H1 (cell line): ENCODE measurements at regions not wholly inside any gene's neighbourhood (a gene's known extent, or its start where the extent isn't known, plus 50 kb on each side); places are given as distances from the start of the nearest gene placed in this dataset.

Experiments
- CTCF ChIA-PET: fragments of 300-600 bp; sonication (Branson Sonifier 250); formaldehyde crosslinking; loops from one replicate; lab custom pipeline; 2021; ENCODE audit not compliant: partially characterized antibody; lab: Charles Lee
- POLR2A ChIA-PET: fragments of 300-600 bp; sonication (Branson Sonifier 250); formaldehyde crosslinking; loops from one replicate; lab custom pipeline; 2021; ENCODE audit warnings: inconsistent platforms; ENCODE audit not compliant: partially characterized antibody; lab: Charles Lee
- DNase-seq, 2 experiments: peaks; one replicate each; pipeline versions ENCODE4 v3.0.0 to v3.0.0-alpha.2; 2010 to 2022; ENCODE audit warnings: low spot score in 2 of 2, low read depth in 1 of 2, mixed read lengths in 1 of 2
- FAIRE-seq: peaks from 2 replicates; lab custom pipeline; 2011; peaks lifted over from hg19 to GRCh38; lab: Jason Lieb, UNC
- H2AFZ ChIP-seq: 2 replicates; pipeline ENCODE4 v1.8.1; 2012; ENCODE audit warnings: low read length, inconsistent platforms
- H2AK5ac ChIP-seq: 2 replicates; pipeline ENCODE4 v1.6.1; 2013; ENCODE audit warnings: low read depth, low read length
- H2BK120ac ChIP-seq: replicated peaks from 2 replicates; pipeline ENCODE3; 2013; ENCODE audit warnings: low read depth, low read length, inconsistent platforms
- H2BK12ac ChIP-seq: 2 replicates; pipeline ENCODE4 v1.6.1; 2013; ENCODE audit warnings: low read depth, low read length
- H2BK15ac ChIP-seq: 2 replicates; pipeline ENCODE4 v1.6.1; 2013; ENCODE audit warnings: low read length
- H2BK20ac ChIP-seq: 2 replicates; pipeline ENCODE4 v1.6.1; 2013; ENCODE audit warnings: low read length
- H2BK5ac ChIP-seq: 2 replicates; pipeline ENCODE4 v1.6.1; 2013; ENCODE audit warnings: low read depth, low read length
- H3K14ac ChIP-seq: 2 replicates; pipeline ENCODE4 v1.6.1; 2013; ENCODE audit warnings: inconsistent platforms; ENCODE audit not compliant: insufficient read length
- H3K18ac ChIP-seq: 2 replicates; pipeline ENCODE4 v1.6.1; 2013; ENCODE audit warnings: low read length; ENCODE audit errors: extremely low read depth
- H3K23ac ChIP-seq: 2 replicates; pipeline ENCODE4 v1.6.1; 2013; ENCODE audit warnings: inconsistent platforms; ENCODE audit not compliant: insufficient read length
- H3K23me2 ChIP-seq: 2 replicates; pipeline ENCODE4 v1.6.1; 2013; ENCODE audit warnings: low read depth, low read length
- H3K27ac ChIP-seq: 2 replicates; pipeline ENCODE4 v1.6.1; 2011; ENCODE audit warnings: low read depth, low read length, inconsistent platforms
- H3K27me3 ChIP-seq, 4 experiments: replicated peaks in 1 of 4; 1 replicate in 1 of 4; 2 replicates in 3 of 4; pipeline versions ENCODE4 v1.6.1 to v1.8.1; 2011 to 2013; ENCODE audit warnings: low read length in 3 of 4, mild to moderate bottlenecking in 3 of 4, inconsistent platforms in 2 of 4, mixed read lengths in 2 of 4, moderate library complexity in 1 of 4; ENCODE audit not compliant: control insufficient read depth in 3 of 4, insufficient read depth in 3 of 4; ENCODE audit errors: extremely low read depth in 1 of 4
- H3K36me3 ChIP-seq, 4 experiments: 2 replicates each; pipeline versions ENCODE4 v1.6.1 to v1.8.1; 2011 to 2013; ENCODE audit warnings: mild to moderate bottlenecking in 4 of 4, low read length in 3 of 4, moderate library complexity in 2 of 4, control low read depth in 1 of 4, inconsistent platforms in 1 of 4; ENCODE audit not compliant: insufficient read depth in 4 of 4, control insufficient read depth in 2 of 4
- H3K4ac ChIP-seq: replicated peaks from 2 replicates; pipeline ENCODE3; 2013; ENCODE audit warnings: low read length, low read depth, mixed read lengths, inconsistent platforms; ENCODE audit not compliant: insufficient read length
- H3K4me1 ChIP-seq, 4 experiments: replicated peaks in 1 of 4; 1 replicate in 1 of 4; 2 replicates in 3 of 4; pipeline versions ENCODE4 v1.6.1 to v1.8.1; 2011 to 2013; ENCODE audit warnings: low read length in 3 of 4, inconsistent platforms in 2 of 4, mixed read lengths in 1 of 4; ENCODE audit not compliant: insufficient read depth in 4 of 4, control insufficient read depth in 3 of 4
- H3K4me2 ChIP-seq, 2 experiments: 2 replicates each; pipeline versions ENCODE4 v1.6.1 to v1.8.1; 2011 to 2013; ENCODE audit warnings: low read depth in 2 of 2, low read length in 2 of 2, control low read depth in 1 of 2, inconsistent platforms in 1 of 2, mild to moderate bottlenecking in 1 of 2; ENCODE audit not compliant: insufficient read depth in 1 of 2
- H3K4me3 ChIP-seq, 4 experiments: fragments of 200-600, 300-600 bp in 1 of 4; sonication (generic), shearing (Covaris generic), sonication (Bioruptor Twin) in 1 of 4; 2 replicates each; pipeline versions ENCODE4 v1.5.1 to v1.8.1; 2011 to 2016; ENCODE audit warnings: low read length in 4 of 4, low read depth in 3 of 4, control low read depth in 2 of 4, inconsistent platforms in 2 of 4, mild to moderate bottlenecking in 2 of 4, mixed read lengths in 1 of 4, moderate library complexity in 1 of 4; ENCODE audit not compliant: insufficient read depth in 2 of 4; ENCODE audit errors: extremely low read depth in 1 of 4
- H3K56ac ChIP-seq: replicated peaks from 2 replicates; pipeline ENCODE3; 2013; ENCODE audit warnings: low read depth, mild to moderate bottlenecking, mixed read lengths, low read length, inconsistent platforms; ENCODE audit not compliant: insufficient read length
- H3K79me1 ChIP-seq: 2 replicates; pipeline ENCODE4 v1.6.1; 2013; ENCODE audit warnings: low read depth, low read length, control low read depth
- H3K79me2 ChIP-seq, 2 experiments: 2 replicates each; pipeline versions ENCODE4 v1.6.1 to v1.8.1; 2012 to 2013; ENCODE audit warnings: low read length in 2 of 2, mild to moderate bottlenecking in 2 of 2, inconsistent platforms in 1 of 2; ENCODE audit not compliant: insufficient read depth in 2 of 2, control insufficient read depth in 1 of 2
- H3K9ac ChIP-seq, 4 experiments: replicated peaks in 1 of 4; 1 replicate in 1 of 4; 2 replicates in 3 of 4; pipeline versions ENCODE4 v1.6.1 to v1.8.1; 2011 to 2013; ENCODE audit warnings: low read depth in 3 of 4, low read length in 3 of 4, control low read depth in 2 of 4, mild to moderate bottlenecking in 2 of 4, moderate library complexity in 2 of 4, inconsistent platforms in 1 of 4; ENCODE audit errors: extremely low read depth in 1 of 4
- H3K9me3 ChIP-seq, 2 experiments: 2 replicates each; pipeline versions ENCODE4 v1.6.1 to v1.8.1; 2012 to 2013; ENCODE audit warnings: mild to moderate bottlenecking in 2 of 2, moderate library complexity in 2 of 2, control low read depth in 1 of 2, inconsistent platforms in 1 of 2, low read depth in 1 of 2, low read length in 1 of 2, mixed read lengths in 1 of 2; ENCODE audit not compliant: insufficient read depth in 2 of 2
- H4K20me1 ChIP-seq, 2 experiments: replicated peaks in 1 of 2; 2 replicates each; pipeline versions ENCODE3 to v1.8.1; 2011 to 2013; ENCODE audit warnings: inconsistent platforms in 2 of 2, low read length in 2 of 2, mild to moderate bottlenecking in 1 of 2; ENCODE audit not compliant: insufficient read depth in 2 of 2, control insufficient read depth in 1 of 2
- H4K5ac ChIP-seq: 2 replicates; pipeline ENCODE4 v1.6.1; 2013; ENCODE audit warnings: low read length, low read depth, mixed read lengths, inconsistent platforms; ENCODE audit not compliant: insufficient read length
- H4K8ac ChIP-seq: 2 replicates; pipeline ENCODE4 v1.8.0; 2013; ENCODE audit warnings: mild to moderate bottlenecking, moderate library complexity, low read length, inconsistent platforms; ENCODE audit not compliant: insufficient read depth; ENCODE audit errors: extremely low read depth
- H4K91ac ChIP-seq: replicated peaks from 2 replicates; pipeline ENCODE3; 2013; ENCODE audit warnings: low read length, mixed read lengths, inconsistent platforms; ENCODE audit not compliant: insufficient read length
- CBX8 ChIP-seq: fragments of 300-800, 300-1000 bp; sonication (generic); IDR thresholded peaks from 2 replicates; pipeline ENCODE4 v1.7.1; 2016; ENCODE audit warnings: low read depth, low read length, borderline replicate concordance
- POLR2A ChIP-seq, 2 experiments: IDR thresholded peaks; 1 replicate in 1 of 2; 2 replicates in 1 of 2; pipeline ENCODE4 v1.6.1; 2011; ENCODE audit warnings: low read depth in 2 of 2, low read length in 2 of 2, mild to moderate bottlenecking in 2 of 2; ENCODE audit errors: control extremely low read depth in 1 of 2
- SIRT6 ChIP-seq: IDR thresholded peaks from one replicate; pipeline ENCODE4 v1.7.1; 2012; ENCODE audit warnings: low read length, inconsistent platforms
- SP1 ChIP-seq: IDR thresholded peaks from 2 replicates; pipeline ENCODE4 v1.6.1; 2011; ENCODE audit warnings: low read depth, low read length
- SP2 ChIP-seq: IDR thresholded peaks from 2 replicates; pipeline ENCODE4 v1.6.1; 2012; ENCODE audit warnings: mild to moderate bottlenecking, low read length, inconsistent platforms
- ZNF274 ChIP-seq: IDR thresholded peaks from 2 replicates; pipeline ENCODE4 v1.7.0; 2012; ENCODE audit warnings: low read length, borderline replicate concordance; ENCODE audit errors: extremely low read depth
- WGBS, 2 experiments: shearing (Covaris generic) in 1 of 2; methylation state at CpG; one replicate each; pipeline versions ENCODE4 v1.1.6 to v1.1.7; 2013 to 2015; ENCODE audit warnings: low lambda C conversion rate in 2 of 2, mixed read lengths in 2 of 2, inconsistent platforms in 1 of 2, low coverage in 1 of 2, missing lambda C conversion rate in 1 of 2; ENCODE audit not compliant: insufficient replicate concordance in 2 of 2, insufficient coverage in 1 of 2, insufficient read length in 1 of 2; ENCODE audit errors: extremely low coverage in 1 of 2, missing lambda C conversion rate in 1 of 2; 5-methylcytosine and 5-hydroxymethylcytosine counted together

- H3K27ac ChIP-seq, result no peak overlapping the region
- H3K9me3 ChIP-seq, result no peaks in the 10 kb centered on the region
- FAIRE-seq (no peak), DNase-seq (no peak)
- H4K20me1 ChIP-seq, result no peaks in the 10 kb centered on the region
- H2BK120ac ChIP-seq, result no peak overlapping the region
- no peak overlapping the region for H2BK5ac ChIP-seq
- no peak for TF ChIP-seq SP2
- TF ChIP-seq CBX8, result no peak
- TF ChIP-seq SIRT6, result no peak
- no peak for TF ChIP-seq ZNF274
- no peak for TF ChIP-seq POLR2A (IDR thresholded peaks at IDR 0.05; ENCODE audit: control extremely low read depth in 1 of 2, low read depth in 2 of 2, low read length in 2 of 2)
- no peak for TF ChIP-seq SP1
- H4K8ac ChIP-seq, result no peak overlapping the region
- H3K4ac ChIP-seq, result no peak overlapping the region
- H2BK12ac ChIP-seq, result no peak overlapping the region
- H3K23ac ChIP-seq, result no peak overlapping the region
- no peaks in the 10 kb centered on the region for H3K23me2 ChIP-seq
- H3K4me3 ChIP-seq, result no peak overlapping the region
- H3K79me2 ChIP-seq, result no peaks in the 10 kb centered on the region
- H2AFZ ChIP-seq, result no peak overlapping the region
- no peak overlapping the region for H3K56ac ChIP-seq
- no peak overlapping the region for H3K4me2 ChIP-seq
- H4K91ac ChIP-seq, result no peak overlapping the region
- no peak overlapping the region for H3K9ac ChIP-seq
- no peak overlapping the region for H2AK5ac ChIP-seq
- no peak overlapping the region for H3K14ac ChIP-seq
- ChIA-PET POLR2A (interaction anchor here (0.6 kb wide), 1 partner anchor 196 kb away, joined by 3 read pairs; no protein-coding TSS in a partner anchor), CTCF (no interaction called here)
- 82% methylated on average over 6 of the region's 6 CpGs; no CpG with 5 or more reads in 1 of the 2 experiments for WGBS, 2 experiments
- H3K18ac ChIP-seq, result no peak overlapping the region
- H2BK15ac ChIP-seq, result no peak overlapping the region
- H3K27me3 ChIP-seq, result no peaks in the 10 kb centered on the region
- H3K79me1 ChIP-seq, result no peaks in the 10 kb centered on the region
- H4K5ac ChIP-seq, result no peak overlapping the region
- H3K4me1 ChIP-seq, result no peaks in the 10 kb centered on the region
- no peak overlapping the region for H2BK20ac ChIP-seq
- no peaks in the 10 kb centered on the region for H3K36me3 ChIP-seq
Observed at GRCh38 chr4:176467001-176467400, 147.2 kb downstream of the SPCS3 start.
